ENCODE measurements at regions not wholly inside any gene's neighbourhood (a gene's known extent, or its start where the extent isn't known, plus 50 kb on each side); places are given as distances from the start of the nearest gene placed in this dataset.
A peak's percentile ranks its signal among the peaks of the same experiment; 100 is the strongest.
"Not testable (repeated sequence)": the region's sequence is repeated elsewhere in the genome, so short reads cannot be mapped to it uniquely, and the experiment has no call there.

DNA sequence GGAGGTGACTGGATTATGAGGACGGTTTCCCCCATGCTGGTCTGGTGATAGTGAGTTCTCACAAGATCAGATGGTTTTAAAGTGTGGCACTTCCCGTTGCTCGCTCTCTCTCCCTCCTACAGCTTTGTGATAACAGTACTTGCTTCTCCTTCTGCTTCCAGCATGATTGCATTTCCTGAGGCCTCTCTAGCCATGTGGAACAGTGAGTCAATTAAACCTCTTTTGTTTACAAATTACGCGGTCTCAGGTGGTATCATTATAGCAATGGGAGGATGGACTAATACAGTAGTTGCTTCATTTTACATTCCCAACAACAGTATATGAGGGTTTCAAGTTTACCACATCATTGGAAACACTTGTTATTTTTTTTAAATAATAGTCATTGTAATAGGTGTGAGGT lies 937.3 kb upstream of the ARRDC3 start:
- no peak for DNase-seq (ENCODE audit: low read depth)

DNA sequence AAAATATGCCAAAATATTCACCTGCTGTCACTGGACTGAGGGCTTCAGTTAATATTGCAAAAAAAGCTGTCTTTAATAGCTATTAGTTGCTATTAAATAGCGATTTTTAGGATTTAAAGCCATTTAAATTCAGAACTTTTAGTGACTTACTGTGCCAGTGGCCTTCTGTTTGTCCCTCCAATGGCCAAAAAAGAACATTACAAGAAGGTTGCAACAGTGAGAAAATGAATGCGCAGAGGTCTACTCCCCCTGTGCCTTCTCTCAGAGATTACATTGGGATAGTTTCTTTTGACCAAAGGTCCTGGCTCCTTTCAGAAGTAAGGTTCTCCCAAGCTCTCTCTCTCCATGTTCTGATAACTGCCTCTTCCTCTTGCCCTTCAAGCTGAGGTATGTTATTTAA lies 930.3 kb upstream of the ARRDC3 start:
- no peak for DNase-seq (ENCODE audit: low read depth)

DNA sequence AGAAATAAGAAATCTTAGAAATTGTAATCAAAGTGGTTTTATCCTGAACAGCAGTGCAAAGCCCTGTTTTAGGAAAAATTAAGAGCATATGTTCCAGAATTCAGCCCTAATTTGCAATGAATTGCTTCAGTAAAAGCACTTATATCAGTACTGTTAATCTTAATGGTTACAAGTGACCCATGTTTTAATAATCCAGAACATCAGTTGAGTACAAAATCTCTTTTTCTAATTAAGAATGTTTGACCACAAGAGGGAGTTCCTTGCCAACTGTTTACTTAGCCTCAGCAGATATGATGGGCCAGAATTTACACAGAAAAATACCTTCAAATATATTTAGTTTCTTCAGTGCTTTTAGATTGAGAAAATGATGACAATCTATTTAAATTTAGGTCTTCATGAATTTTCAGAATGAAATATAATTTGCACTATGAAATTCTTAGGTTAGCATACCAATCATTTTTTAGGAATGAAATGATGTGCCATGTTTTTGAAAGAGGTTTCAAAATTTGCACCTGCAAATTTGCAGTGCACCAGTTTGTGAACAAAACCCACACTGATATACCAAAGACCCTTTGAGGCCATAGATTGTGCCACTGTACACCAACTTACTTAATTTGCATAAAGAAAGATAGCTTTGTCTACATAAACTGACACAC lies 926.3 kb upstream of the ARRDC3 start:
- DNase-seq (ENCODE audit: low read depth), result peak; percentile 43

DNA sequence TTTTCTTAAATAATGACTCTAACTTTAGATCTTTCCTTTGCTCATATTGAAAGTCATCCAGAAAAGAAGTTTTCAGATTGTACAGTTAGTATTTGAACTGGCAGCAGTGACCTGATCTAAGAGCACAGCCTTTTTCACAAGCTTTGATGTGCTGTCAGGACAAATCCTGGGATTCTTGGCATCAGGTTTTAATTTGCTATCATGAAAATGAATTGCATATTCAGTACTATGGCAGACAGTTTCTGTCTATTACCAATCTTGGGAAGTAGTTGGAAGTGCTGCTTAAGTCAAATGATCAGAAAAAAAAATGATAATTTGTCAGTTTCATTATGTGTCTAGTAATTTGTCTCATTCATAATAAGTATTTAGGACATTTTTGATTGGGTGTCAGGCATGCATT lies 925.6 kb upstream of the ARRDC3 start:
- no peak for DNase-seq (ENCODE audit: low read depth)

DNA sequence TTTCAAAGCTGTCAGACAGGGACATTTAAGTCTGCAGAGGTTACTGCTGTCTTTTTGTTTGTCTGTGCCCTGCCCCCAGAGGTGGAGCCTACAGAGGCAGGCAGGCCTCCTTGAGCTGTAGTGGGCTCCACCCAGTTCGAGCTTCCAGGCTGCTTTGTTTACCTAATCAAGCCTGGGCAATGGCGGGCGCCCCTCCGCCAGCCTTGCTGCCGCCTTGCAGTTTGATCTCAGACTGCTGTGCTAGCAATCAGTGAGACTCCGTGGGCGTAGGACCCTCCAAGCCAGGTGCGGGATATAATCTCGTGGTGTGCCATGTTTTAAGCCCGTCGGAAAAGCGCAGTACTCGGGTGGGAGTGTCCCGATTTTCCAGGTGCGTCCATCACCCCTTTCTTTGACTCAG lies 919.2 kb upstream of the ARRDC3 start:
- not testable (repeated sequence) for DNase-seq (ENCODE audit: low read depth)

DNA sequence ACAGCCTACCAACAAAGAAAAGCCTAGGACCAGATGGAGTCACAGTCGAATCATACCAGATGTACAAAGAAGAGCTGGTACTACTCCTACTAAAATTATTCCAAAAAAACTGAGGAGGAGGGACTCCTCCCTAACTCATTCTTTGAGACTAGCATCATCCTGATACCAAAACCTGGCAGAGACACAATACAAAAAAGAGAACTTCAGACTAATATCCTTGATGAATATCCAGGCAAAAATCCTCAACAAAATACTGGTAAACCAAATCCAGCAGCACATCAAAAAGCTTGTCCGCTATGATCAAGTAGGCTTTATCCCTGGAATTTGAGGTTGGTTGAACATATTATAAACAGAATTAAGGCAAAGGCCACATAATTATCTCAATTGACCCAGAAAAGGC lies 900.4 kb upstream of the ARRDC3 start:
- no peak for DNase-seq (ENCODE audit: low read depth)

DNA sequence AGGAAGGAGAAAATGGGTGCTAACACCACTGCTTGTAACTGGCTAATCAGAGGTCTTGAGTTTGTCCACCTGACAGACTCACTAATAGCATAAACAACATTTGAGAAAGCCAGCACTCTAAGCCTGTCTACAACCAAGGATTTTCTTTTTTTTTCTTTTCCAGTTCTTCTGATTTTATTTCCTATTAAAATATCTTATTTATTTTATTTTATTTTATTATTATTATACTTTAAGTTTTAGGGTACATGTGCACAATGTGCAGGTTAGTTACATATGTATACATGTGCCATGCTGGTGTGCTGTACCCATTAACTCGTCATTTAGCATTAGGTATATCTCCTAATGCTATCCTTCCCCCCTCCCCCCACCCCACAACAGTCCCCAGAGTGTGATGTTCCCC lies 888.6 kb upstream of the ARRDC3 start:
- DNase-seq (ENCODE audit: low read depth), result not testable (repeated sequence)

DNA sequence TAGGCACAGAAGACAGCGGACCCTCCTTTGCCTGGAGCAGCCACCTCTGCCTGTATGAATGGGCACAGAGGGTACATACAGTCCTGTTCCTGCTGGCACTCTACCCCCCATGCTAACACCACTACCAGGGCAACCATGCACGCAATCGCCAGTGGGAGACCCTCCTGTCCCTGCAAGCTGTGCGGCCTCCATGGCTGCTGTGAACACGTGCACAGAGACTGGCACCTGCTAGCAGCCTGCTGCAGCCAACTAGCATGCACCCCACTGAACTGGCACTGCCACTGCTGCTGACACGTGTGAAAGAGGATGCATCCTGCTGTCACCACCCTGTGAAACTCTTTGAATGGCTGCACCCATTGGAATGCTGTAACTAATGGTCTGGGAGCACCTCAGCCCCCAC lies 885.2 kb upstream of the ARRDC3 start:
- DNase-seq (ENCODE audit: low read depth), result no peak

DNA sequence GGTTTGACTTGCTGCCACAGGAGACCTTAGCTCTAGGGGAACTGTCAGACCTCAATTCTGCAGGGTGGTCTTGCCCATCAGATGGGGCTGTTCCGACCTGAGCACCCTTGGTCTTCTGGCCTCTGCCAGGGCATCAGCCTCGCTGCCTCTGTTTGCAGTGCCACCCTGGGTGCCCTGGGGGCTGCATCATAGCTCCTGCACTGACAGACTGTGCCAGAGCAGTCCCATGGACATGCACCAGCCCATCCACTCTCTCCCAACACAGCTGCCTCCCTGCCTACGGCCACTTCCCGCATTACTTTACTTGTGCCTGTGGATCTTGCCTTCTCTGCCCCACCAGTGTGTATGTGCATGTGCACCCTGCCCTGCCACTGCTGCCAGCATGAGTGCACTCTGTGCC lies 884.7 kb upstream of the ARRDC3 start:
- DNase-seq (ENCODE audit: low read depth), result no peak

DNA sequence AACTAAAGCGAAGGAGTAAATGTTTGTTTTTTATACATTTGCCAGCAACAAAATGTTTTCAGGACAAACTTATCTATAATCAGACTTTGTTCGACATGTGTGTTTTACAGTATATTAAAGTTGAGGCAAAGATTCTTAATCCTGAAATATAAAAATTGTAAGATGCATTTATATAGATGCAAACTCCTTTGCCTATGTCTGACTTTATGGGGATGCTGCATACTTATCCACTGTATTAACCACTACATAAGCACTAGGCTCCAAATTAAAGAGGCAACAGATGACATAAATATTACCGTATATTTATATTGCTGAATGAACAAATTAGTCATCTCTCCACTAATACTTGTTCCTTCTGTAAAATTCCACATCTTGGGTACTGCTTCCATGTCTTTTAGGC lies 882.7 kb upstream of the ARRDC3 start:
- DNase-seq (ENCODE audit: low read depth), result no peak

DNA sequence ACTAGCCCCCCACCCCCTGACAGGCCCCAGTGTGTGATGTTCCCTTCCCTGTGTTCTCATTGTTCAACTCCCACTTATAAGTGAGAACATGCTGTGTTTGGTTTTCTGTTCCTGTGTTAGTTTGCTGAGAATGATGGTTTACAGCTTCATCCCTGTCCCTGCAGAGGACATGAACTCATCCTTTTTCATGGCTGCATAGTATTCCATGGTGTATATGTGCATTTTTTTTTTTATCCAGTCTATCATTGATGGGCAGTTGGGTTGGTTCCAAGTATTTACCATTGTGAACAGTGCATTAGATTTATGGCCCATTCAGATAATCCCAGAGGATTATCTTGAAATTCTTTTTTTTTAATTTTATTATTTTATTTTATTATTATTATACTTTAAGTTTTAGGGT lies 872.5 kb upstream of the ARRDC3 start:
- not testable (repeated sequence) for DNase-seq (ENCODE audit: low read depth)

DNA sequence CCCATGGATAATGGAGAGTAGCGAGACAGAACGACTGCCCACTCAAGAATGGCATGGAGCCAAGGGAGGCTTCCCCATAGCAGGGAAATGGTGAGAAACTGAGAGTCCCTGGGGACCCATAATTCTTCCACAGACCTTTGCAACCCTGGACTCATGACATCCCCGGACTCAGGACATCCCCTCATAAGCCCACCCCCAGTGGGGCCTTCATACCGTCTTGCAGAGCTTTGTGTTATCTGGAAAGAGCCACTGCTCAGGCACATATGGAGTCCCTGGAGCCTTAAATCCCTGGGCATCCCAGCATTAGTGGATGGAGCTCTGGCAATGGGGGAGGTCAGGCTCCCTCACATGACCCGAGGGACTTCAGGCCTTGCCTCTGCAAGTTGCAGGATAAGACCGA lies 865.4 kb upstream of the ARRDC3 start:
- no peak for DNase-seq (ENCODE audit: low read depth)

DNA sequence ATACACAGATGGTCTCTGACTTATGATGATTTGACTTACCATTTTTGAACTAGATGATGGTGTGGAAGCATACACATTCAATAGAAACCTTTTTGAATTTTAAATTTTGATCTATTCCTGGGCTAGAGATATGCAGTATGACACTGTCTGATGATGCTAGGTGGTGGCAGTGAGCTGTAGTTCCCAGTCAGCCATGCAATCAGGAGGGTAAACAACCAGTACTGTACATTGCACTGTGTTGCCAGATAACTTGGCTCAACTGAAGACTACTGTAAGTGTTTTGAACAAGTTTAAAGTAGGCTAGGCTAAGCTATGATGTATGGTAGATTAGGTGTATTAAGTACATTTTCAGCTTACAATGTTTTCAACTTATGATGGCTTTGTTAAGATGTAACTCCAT lies 859.1 kb upstream of the ARRDC3 start:
- no peak for DNase-seq (ENCODE audit: low read depth)

DNA sequence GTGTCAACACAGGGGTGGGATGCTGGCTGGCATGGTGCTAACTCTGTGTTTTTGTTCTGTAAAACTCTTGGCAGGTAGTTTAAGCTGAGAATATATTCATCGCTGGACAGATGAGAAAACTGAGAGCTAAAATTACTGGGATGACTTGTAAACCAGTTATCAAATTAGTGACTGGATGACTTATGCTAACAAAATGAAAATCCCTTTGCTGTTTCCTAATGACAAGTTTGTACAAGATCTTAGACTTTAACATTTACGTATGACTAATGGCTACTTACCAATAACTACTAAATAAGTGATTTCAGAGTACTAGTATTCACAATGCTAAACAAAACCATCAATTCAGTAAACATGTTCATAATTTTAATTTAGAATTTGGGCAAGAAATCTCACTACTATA lies 854.8 kb upstream of the ARRDC3 start:
- no peak for DNase-seq (ENCODE audit: low read depth)

DNA sequence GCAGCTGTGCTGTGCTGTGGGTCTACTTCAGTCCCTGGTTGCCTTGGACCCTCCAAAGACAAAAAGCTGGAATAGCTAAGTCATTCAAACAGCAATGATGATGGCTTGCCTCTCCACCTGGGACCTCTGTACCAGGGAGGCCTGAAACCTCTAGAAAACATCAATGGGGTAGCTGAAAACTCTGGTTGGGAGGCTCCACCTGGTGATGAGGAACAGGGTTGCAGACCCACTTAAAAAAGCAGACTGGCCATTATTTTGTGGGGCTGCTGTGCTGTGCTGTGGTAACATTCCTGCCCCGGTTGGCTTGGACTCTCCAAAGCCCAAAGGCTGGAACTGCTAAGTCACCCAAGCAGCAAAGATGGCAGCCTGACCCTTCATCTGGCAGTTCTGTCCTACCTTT lies 839.3 kb upstream of the ARRDC3 start:
- DNase-seq (ENCODE audit: low read depth), result no peak

DNA sequence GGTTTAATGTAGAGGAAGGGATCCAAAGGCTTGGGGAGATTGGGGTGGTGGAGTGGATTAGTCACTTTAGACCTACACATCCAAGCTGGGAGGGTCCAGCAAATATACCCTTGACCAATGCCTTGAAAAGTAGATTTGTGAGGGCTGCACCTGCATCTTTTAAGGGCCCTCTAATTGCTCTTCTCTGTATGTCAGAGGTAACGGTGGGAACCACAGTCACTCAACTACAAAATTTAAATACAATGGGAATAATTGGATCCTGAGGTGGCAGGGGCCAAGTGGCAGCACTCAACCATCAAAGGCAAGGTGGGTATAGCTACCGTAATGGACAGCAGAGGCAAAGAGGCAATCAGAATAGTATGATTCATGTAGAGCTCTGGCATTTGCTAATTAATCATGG lies 833.7 kb upstream of the ARRDC3 start:
- not testable (repeated sequence) for DNase-seq (ENCODE audit: low read depth)

DNA sequence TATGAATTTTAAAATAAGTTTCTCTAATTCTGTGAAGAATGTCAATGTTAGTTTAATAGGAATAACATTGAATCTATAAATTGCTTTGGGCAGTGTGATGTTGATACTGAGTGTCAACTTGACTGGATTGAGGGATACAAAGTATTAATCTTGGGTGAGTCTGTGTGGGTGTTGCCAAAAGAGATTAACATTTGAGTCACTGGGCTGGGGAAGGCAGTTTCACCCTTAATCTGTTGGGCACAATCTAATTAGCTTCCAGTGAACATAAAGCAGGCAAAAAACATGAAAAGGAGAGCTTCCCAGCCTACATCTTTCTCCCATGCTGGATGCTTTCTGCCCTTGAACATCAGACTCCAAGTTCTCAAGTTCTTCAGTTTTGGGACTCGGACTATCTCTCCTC lies 832.0 kb upstream of the ARRDC3 start:
- no peak for DNase-seq (ENCODE audit: low read depth)

DNA sequence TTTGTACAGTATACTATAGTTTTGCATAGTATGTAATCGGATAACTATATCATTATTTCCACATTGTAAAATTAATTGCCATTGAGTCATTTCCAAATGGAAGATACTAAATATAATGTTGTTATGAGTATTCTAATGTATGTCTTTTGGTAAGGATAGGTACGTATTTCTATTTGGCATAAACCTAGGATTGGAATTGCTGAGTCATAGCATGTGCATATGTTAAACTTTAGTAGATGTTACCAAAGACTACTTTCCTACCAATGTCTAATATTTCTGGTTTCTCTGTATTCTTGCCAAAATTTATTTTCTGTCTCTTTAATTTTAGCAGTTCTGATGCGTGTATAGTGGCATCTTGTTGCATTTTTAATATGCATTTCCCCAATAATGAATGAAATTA lies 825.1 kb upstream of the ARRDC3 start:
- DNase-seq (ENCODE audit: low read depth), result no peak

DNA sequence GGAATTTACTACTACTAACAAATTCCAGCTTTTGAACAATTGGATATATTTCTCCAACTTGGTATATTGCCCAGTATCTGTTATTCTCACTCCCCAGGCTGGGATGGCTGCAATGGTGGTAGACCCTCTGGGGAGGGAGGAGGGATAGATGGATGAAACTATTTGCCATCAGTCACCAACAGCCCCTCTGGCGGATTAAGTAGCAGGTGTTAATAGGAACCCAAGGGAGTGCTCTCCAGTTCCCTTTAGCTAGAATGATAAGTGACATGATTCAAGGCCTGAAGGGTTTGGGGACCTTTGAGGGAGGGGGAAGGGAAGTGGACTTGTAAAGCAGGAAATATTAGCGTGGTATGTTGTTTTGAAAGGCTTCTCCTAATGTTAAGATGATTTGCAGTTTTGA lies 824.0 kb upstream of the ARRDC3 start:
- DNase-seq (ENCODE audit: low read depth), result no peak

DNA sequence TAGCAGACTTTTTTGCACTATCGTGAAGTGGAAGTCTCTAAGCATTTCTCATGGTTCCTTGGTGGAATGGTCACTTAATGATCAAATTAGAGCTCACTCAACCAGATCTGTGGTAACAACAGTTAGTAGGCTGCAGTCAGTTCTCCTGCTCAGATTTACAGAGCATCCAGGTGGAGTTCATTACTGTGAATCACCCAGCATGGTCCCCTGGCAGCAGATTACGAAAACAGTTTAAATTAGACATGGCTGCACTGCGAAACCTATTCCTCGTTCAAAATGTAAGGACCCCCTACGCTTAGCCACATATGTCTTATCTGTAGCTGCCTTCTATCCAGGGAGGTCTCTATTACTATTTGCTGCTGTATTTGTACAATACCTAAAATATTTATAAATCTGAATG lies 823.6 kb upstream of the ARRDC3 start:
- no peak for DNase-seq (ENCODE audit: low read depth)

DNA sequence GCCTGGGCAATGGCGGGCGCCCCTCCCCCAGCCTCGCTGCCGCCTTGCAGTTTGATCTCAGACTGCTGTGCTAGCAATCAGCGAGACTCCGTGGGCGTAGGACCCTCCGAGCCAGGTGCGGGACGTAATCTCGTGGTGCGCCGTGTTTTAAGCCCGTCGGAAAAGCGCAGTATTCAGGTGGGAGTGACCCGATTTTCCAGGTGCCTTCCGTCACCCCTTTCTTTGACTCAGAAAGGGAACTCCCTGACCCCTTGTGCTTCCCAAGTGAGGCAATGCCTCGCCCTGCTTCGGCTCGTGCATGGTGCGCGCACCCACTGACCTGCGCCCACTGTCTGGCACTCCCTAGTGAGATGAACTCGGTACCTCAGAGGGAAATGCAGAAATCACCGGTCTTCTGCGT lies 815.9 kb upstream of the ARRDC3 start:
- not testable (repeated sequence) for DNase-seq (ENCODE audit: low read depth)

DNA sequence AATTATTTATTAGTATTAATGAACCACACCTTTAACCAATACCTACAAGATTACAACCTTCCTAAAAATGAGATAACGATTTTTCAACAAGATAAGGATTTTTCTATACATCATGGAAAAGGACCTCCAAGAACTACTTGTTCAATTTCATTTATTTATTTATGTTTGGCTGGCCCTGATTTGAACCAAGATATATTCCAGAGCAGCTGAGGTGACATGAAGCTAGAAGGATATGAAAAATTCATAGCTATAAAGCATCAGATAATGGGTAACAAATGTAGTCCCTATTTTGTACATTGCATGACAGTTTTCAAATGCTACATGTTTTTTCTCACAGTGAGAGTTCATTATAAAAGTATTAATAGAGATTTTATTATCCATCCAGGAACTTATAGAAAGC lies 798.5 kb upstream of the ARRDC3 start:
- no peak for DNase-seq (ENCODE audit: low read depth)

DNA sequence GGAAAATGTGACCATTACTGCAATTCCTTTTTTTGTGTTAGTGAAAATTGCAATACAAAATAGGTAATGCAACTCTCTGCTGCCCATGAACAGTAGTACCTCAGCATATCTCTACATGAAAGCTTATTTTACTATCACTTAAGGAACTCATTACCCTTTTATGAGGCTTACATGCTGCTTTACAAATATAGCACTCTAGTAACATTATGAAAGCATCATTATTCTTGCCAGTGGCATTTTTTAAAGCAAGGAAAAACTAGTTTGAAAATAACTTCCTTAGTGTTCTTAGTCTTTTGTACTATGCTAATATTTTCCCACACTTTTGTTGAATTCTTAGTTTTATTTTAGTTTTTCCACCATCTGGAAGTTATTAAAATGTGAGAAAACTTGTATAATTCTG lies 797.3 kb upstream of the ARRDC3 start:
- DNase-seq (ENCODE audit: low read depth), result no peak

DNA sequence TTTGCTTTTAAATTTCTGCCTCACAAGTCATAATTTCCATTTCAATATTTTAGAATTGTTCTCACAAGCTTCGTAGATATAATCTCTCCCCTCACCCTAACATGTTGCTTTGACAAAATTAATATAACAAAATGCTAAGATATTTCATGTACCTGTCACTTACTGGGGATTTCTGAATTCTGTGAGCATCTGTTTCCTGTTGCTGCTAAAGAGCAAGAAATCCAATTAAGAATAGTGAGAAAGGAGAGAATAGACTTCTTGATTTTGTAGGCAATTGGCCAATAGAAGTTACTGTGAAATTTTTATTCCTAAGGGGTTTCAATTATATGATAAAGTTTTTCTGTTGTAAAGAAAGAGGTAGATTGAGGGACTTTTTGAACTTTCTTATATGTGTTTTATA lies 796.5 kb upstream of the ARRDC3 start:
- DNase-seq (ENCODE audit: low read depth), result no peak

DNA sequence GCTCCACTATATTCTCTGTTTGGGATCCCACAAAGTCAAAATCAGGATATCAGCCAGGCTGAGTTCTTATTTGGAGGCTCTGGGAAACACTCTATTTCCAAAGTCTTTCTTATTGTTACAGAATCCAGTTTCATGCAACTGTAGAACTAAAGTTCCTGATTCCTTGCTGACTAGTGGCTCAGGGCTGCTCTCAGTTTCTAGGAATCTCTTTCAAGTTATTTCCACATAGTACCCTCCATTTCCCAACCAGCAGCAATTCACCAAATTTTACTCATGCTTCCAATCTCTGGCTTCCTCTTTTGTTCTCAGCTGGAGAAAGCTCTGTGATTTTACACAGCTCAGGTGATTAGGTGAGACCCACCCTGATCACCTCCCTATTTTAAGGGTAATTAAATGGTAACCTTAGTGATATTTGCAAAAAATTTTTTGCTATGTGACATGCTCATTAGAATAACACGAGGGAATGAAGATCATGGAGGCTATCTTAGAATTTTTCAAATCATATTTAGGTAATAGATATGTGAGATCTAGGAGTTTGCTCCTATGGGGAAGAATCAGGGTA lies 794.9 kb upstream of the ARRDC3 start:
- no peak for DNase-seq (ENCODE audit: low read depth)

All from fibroblast of the conjunctiva (primary cell).